Suppressor macrophage (primary cell): ENCODE measurements at regions not wholly inside any gene's neighbourhood (a gene's known extent, or its start where the extent isn't known, plus 50 kb on each side); places are given as distances from the start of the nearest gene placed in this dataset.
"Not testable (repeated sequence)": the region's sequence is repeated elsewhere in the genome, so short reads cannot be mapped to it uniquely, and the experiment has no call there.

ENCODE experiments used
- DNase-seq, 4 experiments: peaks; one replicate each; pipeline ENCODE4 v3.0.0-alpha.2; 2020 to 2022

- DNase-seq, result no peak
Measured at GRCh38 chr2:62654876-62655359, 50.6 kb upstream of the EHBP1 start.

- DNase-seq, result no peak
Measured at GRCh38 chr2:62654423-62654791, 51.1 kb upstream of the EHBP1 start.

- no peak for DNase-seq
Measured at GRCh38 chr2:62653582-62654422, 51.7 kb upstream of the EHBP1 start.

DNA sequence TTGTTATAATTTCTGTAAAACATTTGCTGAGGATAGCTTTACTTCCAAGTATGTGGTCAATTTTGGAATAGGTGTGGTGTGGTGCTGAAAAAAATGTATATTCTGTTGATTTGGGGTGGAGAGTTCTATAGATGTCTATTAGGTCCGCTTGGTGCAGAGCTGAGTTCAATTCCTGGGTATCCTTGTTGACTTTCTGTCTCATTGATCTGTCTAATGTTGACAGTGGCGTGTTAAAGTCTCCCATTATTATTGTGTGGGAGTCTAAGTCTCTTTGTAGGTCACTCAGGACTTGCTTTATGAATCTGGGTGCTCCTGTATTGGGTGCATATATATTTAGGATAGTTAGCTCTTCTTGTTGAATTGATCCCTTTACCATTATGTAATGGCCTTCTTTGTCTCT is 56.4 kb upstream of the EHBP1 start:
- not testable (repeated sequence) for DNase-seq

DNA sequence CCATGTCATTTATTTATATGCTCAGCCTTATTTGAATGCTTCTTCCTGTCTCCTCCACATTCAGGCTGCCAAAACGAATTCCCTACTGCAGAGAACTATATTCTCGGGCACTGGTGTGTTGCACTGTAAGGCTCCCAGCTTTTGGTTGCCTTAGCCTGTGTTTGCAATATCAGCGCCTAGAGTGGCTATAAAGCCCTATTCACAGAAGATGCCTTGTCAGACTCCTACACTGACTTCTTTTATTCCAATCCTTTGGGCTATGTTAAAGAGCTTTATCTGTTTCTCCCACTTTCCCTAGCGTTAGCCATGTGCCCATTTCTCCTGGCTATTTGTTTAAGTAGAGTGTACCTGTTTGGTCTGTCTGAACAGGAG is 62.4 kb upstream of the EHBP1 start:
- DNase-seq, result no peak

GRCh38 chr2:62642429-62643099 is 62.9 kb upstream of the EHBP1 start:
- no peak for DNase-seq

DNA sequence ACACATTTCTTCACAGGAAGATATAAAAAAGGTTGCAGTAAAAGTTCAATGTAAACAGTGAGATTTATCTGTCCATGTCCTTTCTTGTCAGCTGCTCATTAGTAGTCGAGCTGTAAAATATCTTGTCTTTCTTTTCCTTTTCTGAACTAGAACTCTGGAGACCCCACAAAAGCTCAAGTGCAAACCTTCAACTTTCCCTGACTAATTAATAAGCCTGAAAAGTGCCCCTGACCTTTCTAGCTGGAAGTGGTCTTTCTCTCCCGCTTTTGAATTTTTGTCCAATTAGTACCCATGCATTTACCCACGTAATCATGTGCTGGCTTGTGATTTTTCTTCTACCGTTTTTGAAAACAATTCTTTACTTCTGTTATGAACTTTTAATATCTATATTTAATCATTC is 63.6 kb upstream of the EHBP1 start:
- DNase-seq, result no peak

DNA sequence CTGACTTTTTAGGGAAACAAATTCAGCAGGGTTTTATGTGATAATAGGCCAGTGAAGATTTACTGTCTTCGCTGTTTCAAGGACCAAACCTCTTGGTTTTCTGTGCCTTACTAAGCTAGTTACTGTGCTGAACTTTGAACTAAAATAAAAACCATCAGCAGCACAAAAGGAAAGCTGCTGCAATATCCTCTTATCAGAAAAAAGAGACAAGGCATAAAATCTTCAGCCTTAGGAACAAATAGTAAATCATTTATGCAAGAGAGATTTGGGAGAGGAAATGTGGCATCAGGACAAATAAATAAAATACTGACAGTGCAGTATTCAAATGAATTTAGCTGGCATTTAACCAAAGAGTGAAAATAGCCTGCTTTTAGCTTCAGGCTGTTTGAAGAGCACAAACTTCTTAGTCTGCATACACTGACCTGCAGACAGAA is 64.1 kb upstream of the EHBP1 start:
- no peak for DNase-seq

DNA sequence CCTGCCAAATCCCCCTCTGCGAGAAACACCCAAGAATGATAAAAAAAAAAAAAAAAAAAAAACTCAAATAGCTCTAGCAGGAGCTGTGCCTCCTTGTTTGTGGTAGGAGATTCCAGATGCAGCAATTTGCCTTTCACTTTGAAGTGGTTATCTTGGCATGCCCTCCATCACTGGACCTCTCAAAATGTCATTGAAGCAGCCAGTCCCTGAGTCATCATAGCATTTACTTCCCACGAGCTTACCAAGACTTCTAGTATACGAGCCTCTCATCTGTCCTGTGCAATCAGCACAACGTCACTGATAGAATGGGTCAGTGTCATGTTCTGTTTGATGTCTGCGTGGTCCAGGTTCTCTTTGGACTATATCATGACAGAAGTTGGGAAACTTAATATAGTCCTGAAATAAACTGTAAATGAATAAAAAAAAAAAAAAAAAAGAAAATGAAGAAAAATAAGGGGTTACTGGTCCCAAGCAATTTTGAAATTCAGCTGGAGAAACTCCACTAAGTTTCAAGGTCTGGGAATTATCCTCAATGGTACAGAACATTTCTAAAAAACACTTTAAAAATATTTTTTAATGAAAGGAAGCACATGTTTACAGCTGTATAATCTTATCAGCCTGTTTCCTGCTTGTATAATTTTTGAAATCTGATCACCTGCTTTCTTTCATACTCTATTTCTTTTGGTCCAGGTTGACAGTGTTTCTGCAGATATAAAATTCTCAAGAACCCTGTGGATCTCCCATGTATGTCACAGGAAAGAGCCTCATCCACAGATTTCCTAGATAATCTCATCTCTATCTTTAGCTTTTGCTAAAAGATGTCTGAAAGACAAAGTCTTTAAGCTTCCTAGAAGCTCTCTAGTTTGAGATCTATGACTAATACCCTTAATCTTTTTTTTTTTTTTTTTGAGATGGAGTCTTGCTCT is 74.1 kb upstream of the EHBP1 start:
- DNase-seq, result no peak

DNA sequence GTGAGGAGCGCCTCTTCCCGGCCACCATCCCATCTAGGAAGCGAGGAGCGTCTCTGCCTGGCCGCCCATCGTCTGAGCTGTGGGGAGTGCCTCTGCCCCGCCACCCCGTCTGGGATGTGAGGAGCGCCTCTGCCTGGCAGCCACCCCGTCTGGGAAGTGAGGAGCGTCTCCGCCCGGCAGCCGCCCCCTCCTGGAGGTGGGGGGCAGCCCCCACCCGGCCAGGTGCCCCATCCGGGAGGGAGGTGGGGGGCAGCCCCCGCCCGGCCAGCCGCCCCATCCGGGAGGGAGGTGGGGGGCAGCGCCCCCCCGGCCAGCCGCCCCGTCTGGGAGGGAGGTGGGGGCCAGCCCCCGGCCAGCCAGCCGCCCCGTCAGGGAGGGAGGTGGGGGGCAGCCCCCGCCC is 75.3 kb upstream of the EHBP1 start:
- not testable (repeated sequence) for DNase-seq

DNA sequence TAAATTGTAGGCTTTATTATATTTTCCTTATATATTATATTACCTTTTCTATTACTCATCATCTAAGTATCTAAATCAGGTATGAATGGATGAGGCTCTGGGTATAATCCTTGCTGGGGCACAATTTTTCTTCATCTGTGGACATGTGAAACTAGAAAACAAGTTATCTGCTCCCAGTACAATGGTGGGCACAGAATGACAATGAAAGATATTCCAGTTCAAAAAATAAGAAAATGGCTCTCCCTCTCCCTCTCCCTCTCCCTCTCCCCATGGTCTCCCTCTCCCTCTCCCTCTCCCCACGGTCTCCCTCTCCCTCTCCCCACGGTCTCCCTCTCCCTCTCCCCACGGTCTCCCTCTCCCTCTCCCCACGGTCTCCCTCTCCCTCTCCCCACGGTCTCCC is 76.2 kb upstream of the EHBP1 start:
- DNase-seq, result not testable (repeated sequence)

GRCh38 chr2:62627667-62628066 is 77.8 kb upstream of the EHBP1 start:
- DNase-seq, result no peak

DNA sequence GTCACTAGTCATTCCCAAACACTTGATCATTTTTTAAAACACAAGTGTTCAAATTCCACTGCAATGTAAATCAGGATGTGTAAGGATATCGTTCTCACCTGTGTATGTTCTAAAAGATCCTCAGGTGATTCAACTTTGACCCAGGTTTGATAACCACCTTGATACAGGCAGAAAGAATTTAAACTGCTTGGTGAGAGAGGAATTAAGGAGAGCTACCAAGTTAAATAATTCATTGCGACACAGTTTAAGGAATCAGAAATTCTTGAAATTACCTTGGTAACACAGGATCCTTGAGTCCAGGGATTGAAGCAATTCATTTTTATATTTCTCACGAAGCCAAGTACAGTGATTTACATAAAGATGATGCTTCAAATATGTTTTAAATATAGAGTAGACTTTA is 80.7 kb upstream of the EHBP1 start:
- DNase-seq, result no peak

GRCh38 chr2:62616486-62616885 is 89.0 kb upstream of the EHBP1 start:
- not testable (repeated sequence) for DNase-seq

GRCh38 chr2:62611854-62612253 is 93.7 kb upstream of the EHBP1 start:
- no peak for DNase-seq

- DNase-seq, result not testable (repeated sequence)
Measured at GRCh38 chr2:62605471-62605870, 99.5 kb upstream of the TMEM17 start.

GRCh38 chr2:62604336-62604735 is 98.3 kb upstream of the TMEM17 start:
- DNase-seq, result no peak

DNA sequence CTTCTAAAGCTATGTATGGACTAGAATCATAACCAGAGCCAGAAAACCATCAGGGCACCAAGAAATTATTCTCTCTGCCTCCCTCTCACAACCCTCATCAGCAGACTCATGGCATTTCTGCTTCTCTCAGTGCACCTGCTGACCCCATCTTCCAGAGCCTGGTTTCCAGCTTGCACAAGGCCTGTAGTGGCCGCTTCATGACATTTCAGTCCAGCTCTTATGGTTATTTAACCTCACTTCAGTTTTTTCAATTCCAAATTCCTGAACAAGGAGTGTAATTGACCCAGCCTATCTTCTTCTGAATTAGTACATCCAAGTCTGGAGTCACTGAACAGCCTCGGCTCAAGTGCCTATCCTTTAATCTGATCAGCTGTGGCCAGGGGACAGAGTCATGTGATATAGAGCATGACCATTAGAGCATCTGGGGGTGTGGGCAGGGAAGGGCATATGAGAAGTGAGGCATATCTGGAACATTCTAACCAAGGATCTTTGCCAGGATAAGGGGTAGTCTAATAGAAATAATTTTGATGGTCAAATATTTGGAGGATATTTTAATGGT is 97.2 kb upstream of the TMEM17 start:
- peak in 1 of 4 experiments; percentile 5 for DNase-seq

DNA sequence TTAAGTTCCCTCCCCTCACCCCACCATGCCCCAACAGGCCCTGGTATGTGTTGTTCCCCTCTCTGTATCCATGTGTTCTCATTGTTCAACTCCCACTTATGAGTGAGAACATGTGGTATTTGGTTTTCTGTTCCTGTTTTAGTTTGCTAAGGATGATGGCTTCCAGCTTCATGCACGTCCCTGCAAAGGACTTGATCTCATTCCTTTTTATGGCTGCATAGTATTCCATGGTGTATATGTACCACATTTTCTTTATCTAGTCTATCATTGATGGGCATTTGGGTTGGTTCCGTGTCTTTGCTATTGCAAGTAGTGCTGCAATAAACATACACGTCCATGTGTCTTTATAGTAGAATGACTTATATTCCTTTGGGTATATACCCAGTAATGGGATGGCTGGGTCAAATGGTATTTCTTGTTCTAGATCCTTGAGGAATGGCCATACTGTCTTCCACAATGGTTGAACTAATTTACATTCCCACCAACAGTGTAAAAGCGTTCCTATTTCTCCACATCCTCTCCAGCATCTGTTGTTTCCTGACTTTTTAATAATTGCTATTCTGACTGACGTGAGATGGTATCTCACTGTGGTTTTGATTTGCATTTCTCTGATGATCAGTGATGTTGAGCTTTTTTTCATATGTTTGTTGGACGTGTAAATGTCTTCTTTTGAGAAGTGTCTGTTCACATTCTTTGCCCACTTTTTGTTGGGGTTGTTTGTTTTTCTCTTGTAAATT is 93.8 kb upstream of the TMEM17 start:
- DNase-seq, result not testable (repeated sequence)

DNA sequence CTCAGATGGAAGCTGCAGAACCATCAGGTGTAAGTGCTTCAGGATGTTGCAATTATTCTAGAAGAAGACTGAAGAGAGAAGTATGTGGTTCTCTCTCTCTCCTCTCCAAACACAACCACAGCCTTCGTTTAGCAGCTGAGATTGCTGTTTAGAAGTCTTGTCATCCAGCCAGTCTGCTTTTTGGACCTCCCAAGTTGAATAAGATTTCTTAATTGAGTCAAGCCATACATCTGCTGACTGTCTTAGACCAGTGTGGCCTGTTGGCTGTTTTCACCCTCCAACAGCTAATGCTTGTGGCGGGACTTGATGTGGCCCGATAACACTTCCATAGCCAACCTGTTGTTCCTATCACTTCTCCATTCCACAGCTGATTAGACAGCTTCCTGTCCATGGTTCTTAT is 91.3 kb upstream of the TMEM17 start:
- no peak for DNase-seq

DNA sequence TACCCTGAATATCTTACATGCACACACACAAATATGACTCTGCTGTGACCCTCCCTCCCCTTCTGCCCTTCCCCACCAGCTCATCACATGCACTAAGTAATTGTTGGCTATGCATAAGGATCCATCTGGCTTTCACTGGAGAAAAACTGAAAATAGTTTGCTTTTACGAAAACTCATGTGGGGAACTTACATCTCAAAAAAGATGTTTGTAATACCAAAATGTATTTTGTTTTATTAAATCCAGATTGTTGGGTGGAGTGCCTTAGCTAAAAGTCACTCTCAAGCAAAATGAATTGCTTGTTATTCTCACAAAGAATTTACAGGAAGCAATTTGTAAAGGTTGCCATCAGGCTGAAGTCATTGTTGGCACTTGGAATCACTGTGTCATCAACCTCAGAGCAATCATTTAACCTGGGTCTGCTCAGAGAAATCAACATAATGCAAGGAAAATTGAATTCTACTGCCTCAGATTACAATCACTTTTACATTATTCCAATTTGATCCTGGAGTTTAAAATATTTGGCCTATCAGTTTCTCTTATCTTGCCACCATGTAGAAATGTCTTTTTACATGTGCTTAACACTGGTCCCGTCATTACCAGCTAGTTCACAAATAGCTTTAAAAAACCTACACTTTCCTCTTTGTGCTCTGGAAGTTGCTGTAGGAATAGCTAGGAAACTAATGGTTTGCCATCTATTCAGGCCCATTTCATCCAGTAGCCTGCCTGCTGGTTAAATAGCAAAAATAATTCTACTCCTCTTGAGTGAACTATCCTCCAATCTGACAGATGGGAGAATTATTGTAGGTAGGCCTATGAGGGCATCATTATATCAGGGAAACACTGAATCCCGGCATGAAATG is 90.3 kb upstream of the TMEM17 start:
- DNase-seq, result no peak
